CD4-positive, CD25-positive, alpha-beta regulatory T cell (primary cell): ENCODE measurements at regions not wholly inside any gene's neighbourhood (a gene's known extent, or its start where the extent isn't known, plus 50 kb on each side); places are given as distances from the start of the nearest gene placed in this dataset.
"Not testable (repeated sequence)": the region's sequence is repeated elsewhere in the genome, so short reads cannot be mapped to it uniquely, and the experiment has no call there.

ENCODE experiments used
- ATAC-seq, 2 donors: fragments of 150-1000 bp; cut with Tn5 transposase; one replicate each; pipeline ENCODE4 v1.10.0; 2021; ENCODE audit warnings: low read depth in 2 of 2, moderate number of reproducible peaks in 2 of 2, moderate library complexity in 1 of 2
- DNase-seq, 3 donors: peaks; one replicate each; pipeline versions ENCODE4 v3.0.0 to v3.0.0-alpha.2; 2012 to 2022; ENCODE audit warnings: mixed read lengths in 1 of 3
- H3K27ac ChIP-seq: one replicate; pipeline ENCODE4 v1.7.0; 2013; ENCODE audit warnings: mild to moderate bottlenecking, low read length; ENCODE audit not compliant: insufficient read depth, poor library complexity, severe bottlenecking
- H3K27me3 ChIP-seq: one replicate; pipeline ENCODE4 v1.7.0; 2013; ENCODE audit warnings: low read length; ENCODE audit not compliant: control insufficient read depth, insufficient read depth
- H3K36me3 ChIP-seq: one replicate; pipeline ENCODE4 v1.7.0; 2013; ENCODE audit warnings: mild to moderate bottlenecking, low read length, moderate library complexity; ENCODE audit not compliant: control insufficient read depth, insufficient read depth
- H3K4me1 ChIP-seq: 2 replicates; pipeline ENCODE4 v1.7.0; 2013; ENCODE audit warnings: mild to moderate bottlenecking, low read length; ENCODE audit not compliant: insufficient read depth, control insufficient read depth, poor library complexity, severe bottlenecking
- H3K4me3 ChIP-seq: one replicate; pipeline ENCODE4 v1.7.0; 2013; ENCODE audit warnings: low read depth, mild to moderate bottlenecking, low read length, moderate library complexity
- H3K9me3 ChIP-seq, 2 experiments: 1 replicate in 1 of 2; 2 replicates in 1 of 2; pipeline ENCODE4 v1.7.0; 2013; ENCODE audit warnings: low read length in 2 of 2, mild to moderate bottlenecking in 1 of 2, moderate library complexity in 1 of 2; ENCODE audit not compliant: control insufficient read depth in 2 of 2
- H3K27ac Mint-ChIP-seq, 3 donors: one replicate each; pipeline ENCODE4 v1.8.0; 2020 to 2022; ENCODE audit warnings: mild to moderate bottlenecking in 3 of 3, mixed read lengths in 3 of 3, moderate library complexity in 2 of 3
- H3K27me3 Mint-ChIP-seq: one replicate; pipeline ENCODE4 v1.8.0; 2022; ENCODE audit warnings: mild to moderate bottlenecking, mixed read lengths
- H3K36me3 Mint-ChIP-seq: one replicate; pipeline ENCODE4 v1.8.0; 2020; ENCODE audit warnings: mixed read lengths
- H3K4me1 Mint-ChIP-seq, 4 donors: one replicate each; pipeline ENCODE4 v1.8.0; 2020 to 2022; ENCODE audit warnings: mixed read lengths in 4 of 4, mild to moderate bottlenecking in 1 of 4
- H3K4me3 Mint-ChIP-seq, 4 donors: one replicate each; pipeline ENCODE4 v1.8.0; 2020 to 2022; ENCODE audit warnings: mild to moderate bottlenecking in 4 of 4, mixed read lengths in 4 of 4, moderate library complexity in 3 of 4
- H3K9me3 Mint-ChIP-seq, 7 donors: one replicate each; pipeline ENCODE4 v1.8.0; 2020 to 2022; ENCODE audit warnings: mixed read lengths in 7 of 7, mild to moderate bottlenecking in 3 of 7, moderate library complexity in 2 of 7

DNA sequence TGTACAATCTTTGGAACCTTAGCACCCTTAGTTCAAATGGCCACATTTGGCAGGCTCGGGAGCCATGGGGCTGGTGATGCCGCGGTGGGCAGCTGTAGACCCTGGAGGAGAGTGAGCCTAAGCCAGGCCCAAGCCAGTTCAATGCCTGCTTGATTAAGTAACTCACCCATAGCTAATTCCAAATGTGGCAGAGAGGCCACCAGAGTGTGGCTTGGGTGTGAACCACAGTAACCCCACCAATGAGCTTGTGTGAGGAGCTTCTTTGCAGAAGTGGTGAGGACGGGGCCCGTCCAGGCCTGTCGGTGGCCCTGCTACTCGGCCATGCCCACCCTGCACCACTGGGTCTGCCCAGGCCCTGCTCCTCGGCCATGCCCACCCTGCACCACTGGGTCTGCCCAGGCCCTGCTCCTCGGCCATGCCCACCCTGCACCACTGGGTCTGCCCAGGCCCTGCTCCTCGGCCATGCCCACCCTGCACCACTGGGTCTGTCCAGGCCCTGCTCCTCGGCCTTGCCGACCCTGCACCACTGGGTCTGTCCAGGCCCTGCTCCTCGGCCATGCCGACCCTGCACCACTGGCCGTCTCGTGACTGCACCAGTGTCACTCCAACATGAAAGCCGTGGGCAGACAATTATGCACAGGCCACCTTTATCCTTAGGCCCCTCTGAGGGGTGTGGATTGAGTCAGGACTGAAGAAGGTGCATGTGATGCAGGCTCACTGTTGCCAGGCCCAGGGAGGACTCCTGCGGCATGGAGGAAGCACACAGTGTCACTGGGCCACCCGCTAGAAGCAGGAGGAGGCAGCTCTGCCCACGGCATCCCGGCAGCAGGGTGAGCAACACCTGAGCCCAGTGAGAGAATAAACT, 75.4 kb downstream of the MRPL36 start:
- H3K9me3 Mint-ChIP-seq = peaks cover 0 to 16% (median 4%) of the 10 kb centered on the region in 7 donors
- H3K4me3 ChIP-seq = peak overlapping the region; percentile 26
- H3K27me3 ChIP-seq = no peaks in the 10 kb centered on the region
- peaks cover 0 to 16% (median 0%) of the 10 kb centered on the region in 4 donors for H3K4me1 Mint-ChIP-seq
- peaks cover 3 to 4% of the 10 kb centered on the region in 2 experiments for H3K9me3 ChIP-seq
- DNase-seq = peak in 1 of 3 donors; percentile 2
- H3K27ac Mint-ChIP-seq = no peak overlapping the region
- H3K36me3 Mint-ChIP-seq = peaks cover 5% of the 10 kb centered on the region
- ATAC-seq = peak in 1 of 2 donors; percentile 25
- peaks cover 10% of the 10 kb centered on the region for H3K27me3 Mint-ChIP-seq
- no peak overlapping the region for H3K27ac ChIP-seq
- H3K4me1 ChIP-seq = no peaks in the 10 kb centered on the region
- H3K36me3 ChIP-seq = no peaks in the 10 kb centered on the region
- peak overlapping the region; percentile 73 to 88 (median 82) for H3K4me3 Mint-ChIP-seq

DNA sequence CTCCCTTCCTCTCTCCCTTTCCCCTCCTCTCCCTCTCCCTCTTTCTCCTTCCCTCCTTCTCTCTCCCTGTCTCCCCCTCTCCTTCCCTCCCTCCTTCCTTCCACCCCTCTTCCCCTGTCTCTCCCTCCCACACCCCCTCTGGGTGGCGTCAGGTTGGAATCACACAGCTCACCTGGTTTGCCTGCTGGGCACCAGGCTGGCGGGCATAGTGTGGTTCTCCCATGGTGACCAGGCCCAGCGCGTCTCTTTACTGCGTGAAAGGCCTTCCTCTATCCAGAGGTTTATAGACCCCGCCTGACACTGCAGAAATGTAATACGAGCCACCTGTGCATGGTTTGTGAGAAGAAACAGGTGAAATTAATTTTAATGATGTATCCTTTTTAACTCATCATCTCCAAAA, 76.2 kb downstream of the MRPL36 start:
- Histone ChIP-seq H3K4me1 (no peaks in the 10 kb centered on the region), H3K27ac (no peak overlapping the region), H3K27me3 (no peaks in the 10 kb centered on the region), H3K4me3 (no peak overlapping the region), H3K36me3 (no peaks in the 10 kb centered on the region), H3K9me3 (peaks cover 7 to 11% of the 10 kb centered on the region in 2 experiments)
- Mint-ChIP-seq H3K27me3 (peaks cover 10% of the 10 kb centered on the region), H3K4me3 (no peak overlapping the region), H3K4me1 (peaks cover 0 to 16% (median 0%) of the 10 kb centered on the region in 4 donors), H3K36me3 (peaks cover 9% of the 10 kb centered on the region), H3K9me3 (peaks cover 0 to 23% (median 8%) of the 10 kb centered on the region in 7 donors), H3K27ac (no peak overlapping the region)
- DNase-seq = no peak
- ATAC-seq = no peak

- H3K27ac Mint-ChIP-seq = no peak overlapping the region
Measured at GRCh38 chr5:1722877-1723276, 76.8 kb downstream of the MRPL36 start.

GRCh38 chr5:1720396-1721110, 79.1 kb downstream of the MRPL36 start:
- Histone ChIP-seq H3K36me3 (no peaks in the 10 kb centered on the region), H3K9me3 (peaks cover 11 to 13% of the 10 kb centered on the region in 2 experiments), H3K27ac (no peak overlapping the region), H3K27me3 (no peaks in the 10 kb centered on the region), H3K4me3 (no peak overlapping the region), H3K4me1 (no peaks in the 10 kb centered on the region)
- Mint-ChIP-seq H3K27ac (no peak overlapping the region), H3K27me3 (peaks cover 14% of the 10 kb centered on the region), H3K4me3 (no peak overlapping the region), H3K9me3 (peaks cover 0 to 35% (median 11%) of the 10 kb centered on the region in 7 donors), H3K36me3 (peaks cover 9% of the 10 kb centered on the region), H3K4me1 (peaks cover 0 to 11% (median 0%) of the 10 kb centered on the region in 4 donors)
- DNase-seq (no peak), ATAC-seq (no peak)

More at GRCh38 chr5:1722877-1723276, 76.8 kb downstream of the MRPL36 start:
- Histone ChIP-seq H3K27ac (no peak overlapping the region), H3K9me3 (peaks cover 11 to 13% of the 10 kb centered on the region in 2 experiments), H3K27me3 (no peaks in the 10 kb centered on the region), H3K4me3 (no peak overlapping the region), H3K4me1 (no peaks in the 10 kb centered on the region), H3K36me3 (no peaks in the 10 kb centered on the region)
- no peak overlapping the region for H3K4me3 Mint-ChIP-seq
- peaks cover 10% of the 10 kb centered on the region for H3K27me3 Mint-ChIP-seq
- ATAC-seq (no peak), DNase-seq (no peak)
- peaks cover 9% of the 10 kb centered on the region for H3K36me3 Mint-ChIP-seq
- peaks cover 0 to 16% (median 0%) of the 10 kb centered on the region in 4 donors for H3K4me1 Mint-ChIP-seq
- H3K9me3 Mint-ChIP-seq = peaks cover 0 to 29% (median 9%) of the 10 kb centered on the region in 7 donors

- no peak overlapping the region for H3K27ac ChIP-seq
- H3K4me1 Mint-ChIP-seq = peaks cover 0 to 7% (median 0%) of the 10 kb centered on the region in 4 donors
- H3K27me3 Mint-ChIP-seq = peaks cover 14% of the 10 kb centered on the region
- no peak overlapping the region for H3K4me3 Mint-ChIP-seq
- no peak overlapping the region for H3K4me3 ChIP-seq
- H3K9me3 ChIP-seq = peaks cover 11 to 13% of the 10 kb centered on the region in 2 experiments
- no peaks in the 10 kb centered on the region for H3K4me1 ChIP-seq
- H3K36me3 ChIP-seq = no peaks in the 10 kb centered on the region
- no peak overlapping the region for H3K27ac Mint-ChIP-seq
- ATAC-seq (no peak), DNase-seq (no peak)
- peaks cover 0 to 35% (median 11%) of the 10 kb centered on the region in 7 donors for H3K9me3 Mint-ChIP-seq
- no peaks in the 10 kb centered on the region for H3K27me3 ChIP-seq
- H3K36me3 Mint-ChIP-seq = peaks cover 9% of the 10 kb centered on the region
Measured at GRCh38 chr5:1719860-1720259, 79.8 kb downstream of the MRPL36 start.

GRCh38 chr5:1718669-1719068, 81.0 kb downstream of the MRPL36 start:
- ATAC-seq (no peak), DNase-seq (no peak)
- Histone ChIP-seq H3K27me3 (no peaks in the 10 kb centered on the region), H3K9me3 (peaks cover 11 to 13% of the 10 kb centered on the region in 2 experiments), H3K36me3 (no peaks in the 10 kb centered on the region), H3K27ac (no peak overlapping the region), H3K4me3 (no peak overlapping the region), H3K4me1 (no peaks in the 10 kb centered on the region)
- Mint-ChIP-seq H3K27ac (no peak overlapping the region), H3K36me3 (peaks cover 9% of the 10 kb centered on the region), H3K4me3 (no peak overlapping the region), H3K27me3 (peaks cover 14% of the 10 kb centered on the region), H3K4me1 (peaks cover 0 to 4% (median 0%) of the 10 kb centered on the region in 4 donors), H3K9me3 (peaks cover 0 to 35% (median 11%) of the 10 kb centered on the region in 7 donors)

GRCh38 chr5:1710091-1710490, 89.5 kb downstream of the MRPL36 start:
- Mint-ChIP-seq H3K27ac (peak overlapping the region in 2 of 3 donors; percentile 73 to 79), H3K4me1 (peaks cover 0 to 15% (median 4%) of the 10 kb centered on the region in 4 donors), H3K27me3 (peaks cover 17% of the 10 kb centered on the region), H3K4me3 (peak overlapping the region in 2 of 4 donors; percentile 77 to 86)
- ATAC-seq, H3K9me3 Mint-ChIP-seq, H3K36me3 Mint-ChIP-seq, H3K27me3 ChIP-seq, H3K4me3 ChIP-seq, H3K27ac ChIP-seq, H3K4me1 ChIP-seq, H3K36me3 ChIP-seq, H3K9me3 ChIP-seq: not testable (repeated sequence)
- peak in 2 of 3 donors; percentile 60 to 73 for DNase-seq
